Raji (cell line): ENCODE measurements at regions not wholly inside any gene's neighbourhood (a gene's known extent, or its start where the extent isn't known, plus 50 kb on each side); places are given as distances from the start of the nearest gene placed in this dataset.

ENCODE experiments used
- POLR2A ChIP-seq: IDR thresholded peaks from 2 replicates; pipeline ENCODE4 v1.6.1; 2011; ENCODE audit warnings: low read depth, low read length, control low read depth; ENCODE audit not compliant: insufficient read depth

GRCh38 chr4:3818371-3818770 is 52.2 kb downstream of the ADRA2C start:
- TF ChIP-seq POLR2A = no peak

- no peak for TF ChIP-seq POLR2A
These were observed 53.2 kb downstream of the ADRA2C start for GRCh38 chr4:3819210-3819919.

DNA sequence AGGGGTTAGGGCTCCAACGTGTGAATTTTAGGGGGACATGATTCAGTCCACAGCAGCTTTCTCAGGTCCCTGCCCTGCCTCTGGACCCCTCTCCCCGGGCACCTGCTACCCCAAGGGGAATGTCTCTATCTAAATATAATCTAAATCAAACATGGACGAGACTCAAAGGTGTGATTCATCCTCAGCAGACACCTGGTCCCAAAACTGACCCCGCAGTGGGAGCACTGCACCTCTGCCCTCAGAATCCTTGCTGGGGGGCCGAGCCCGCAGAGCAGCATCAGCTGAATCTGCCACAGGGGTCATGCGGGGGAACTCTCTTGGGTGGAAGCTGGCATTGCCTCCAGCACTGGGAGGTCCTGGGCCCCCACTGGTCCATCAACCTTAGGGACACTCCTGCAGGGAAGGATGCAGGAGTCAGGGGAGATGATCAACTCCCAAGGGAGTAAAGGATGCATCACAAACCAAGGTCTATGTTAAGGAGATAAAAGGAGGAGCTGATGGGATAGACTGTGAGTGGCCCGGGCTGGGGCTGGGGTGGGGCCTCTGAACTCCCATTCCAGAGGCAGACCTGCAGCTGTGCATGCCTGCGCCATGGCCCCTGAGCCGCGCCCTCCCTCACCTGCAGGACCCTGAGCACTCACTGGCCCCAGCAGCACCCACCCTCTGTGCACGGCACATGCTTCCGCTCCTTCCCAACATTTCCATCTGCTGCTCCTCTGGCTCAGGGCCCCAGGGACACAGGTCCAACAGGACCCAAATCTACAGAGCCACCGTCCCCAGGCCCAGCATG is 54.0 kb downstream of the ADRA2C start:
- TF ChIP-seq POLR2A = no peak

DNA sequence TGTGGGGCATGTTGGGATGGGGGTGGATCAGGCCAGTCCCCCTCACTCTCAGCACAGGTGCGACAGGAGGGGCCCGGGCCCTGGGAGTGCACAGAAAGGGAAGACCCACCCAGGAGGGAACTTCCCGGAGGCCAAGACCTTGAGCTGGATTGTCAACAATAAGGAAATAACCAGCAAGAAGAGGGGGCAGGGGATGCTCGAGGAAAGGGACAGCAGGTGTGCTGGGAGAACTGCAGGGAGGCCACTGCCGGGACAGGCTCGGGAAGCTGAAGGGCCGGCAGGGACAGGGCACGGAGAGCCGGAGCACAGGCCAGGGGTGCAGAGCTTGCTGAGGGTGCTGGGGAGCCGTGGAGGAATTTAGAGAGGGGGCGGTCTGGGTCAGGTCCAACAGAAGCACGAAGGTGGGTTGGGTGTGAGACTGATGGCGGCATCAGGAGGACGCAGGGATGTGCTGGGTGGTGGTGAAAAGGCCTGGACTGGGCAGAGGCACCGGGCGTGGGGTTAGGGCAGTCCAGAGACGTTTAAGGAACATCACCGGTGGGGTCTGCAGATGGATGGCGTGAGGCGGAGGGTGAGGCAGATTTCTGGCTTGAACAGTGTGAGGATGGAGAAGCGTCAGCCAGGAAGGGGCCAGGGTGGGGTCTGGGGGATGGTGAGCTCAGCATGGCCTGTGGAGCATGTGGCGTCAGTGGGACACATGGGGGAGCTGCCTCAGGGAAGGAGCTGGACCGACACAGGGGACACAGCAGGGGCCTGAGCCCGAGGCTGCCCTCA is 54.8 kb downstream of the ADRA2C start:
- no peak for TF ChIP-seq POLR2A

DNA sequence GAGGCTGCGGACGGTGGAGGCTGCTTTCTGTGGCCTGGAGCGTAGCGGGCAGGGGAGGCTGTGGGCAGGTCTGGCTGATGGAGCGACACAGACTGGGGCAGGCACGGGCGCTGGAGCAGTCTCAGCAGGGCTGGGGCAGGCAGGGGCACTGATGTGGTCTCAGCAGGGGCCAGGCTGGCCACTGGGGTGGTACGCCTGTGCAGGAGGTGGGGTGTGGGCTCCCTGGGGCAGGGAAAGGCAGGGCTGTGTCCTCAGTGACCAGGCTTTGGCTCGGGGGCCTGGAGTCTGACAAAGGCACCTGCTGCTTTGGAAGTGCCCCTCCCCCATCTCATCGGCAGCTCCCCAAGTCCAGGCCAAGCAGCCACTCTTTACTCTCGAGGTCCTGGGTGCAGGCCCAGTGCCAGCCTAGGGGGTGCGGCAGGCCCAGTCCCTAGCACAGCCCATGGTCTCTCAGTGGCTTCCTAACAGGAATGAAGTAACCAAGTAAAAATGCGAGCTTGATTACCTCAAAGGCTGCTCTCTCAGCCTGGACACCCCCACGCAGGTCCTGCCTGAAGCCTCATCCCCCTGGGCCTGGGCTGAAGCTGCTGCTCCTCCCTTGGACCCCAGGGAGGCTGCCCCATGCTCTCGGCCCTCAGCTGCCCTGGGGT is 55.5 kb downstream of the ADRA2C start:
- no peak for TF ChIP-seq POLR2A

DNA sequence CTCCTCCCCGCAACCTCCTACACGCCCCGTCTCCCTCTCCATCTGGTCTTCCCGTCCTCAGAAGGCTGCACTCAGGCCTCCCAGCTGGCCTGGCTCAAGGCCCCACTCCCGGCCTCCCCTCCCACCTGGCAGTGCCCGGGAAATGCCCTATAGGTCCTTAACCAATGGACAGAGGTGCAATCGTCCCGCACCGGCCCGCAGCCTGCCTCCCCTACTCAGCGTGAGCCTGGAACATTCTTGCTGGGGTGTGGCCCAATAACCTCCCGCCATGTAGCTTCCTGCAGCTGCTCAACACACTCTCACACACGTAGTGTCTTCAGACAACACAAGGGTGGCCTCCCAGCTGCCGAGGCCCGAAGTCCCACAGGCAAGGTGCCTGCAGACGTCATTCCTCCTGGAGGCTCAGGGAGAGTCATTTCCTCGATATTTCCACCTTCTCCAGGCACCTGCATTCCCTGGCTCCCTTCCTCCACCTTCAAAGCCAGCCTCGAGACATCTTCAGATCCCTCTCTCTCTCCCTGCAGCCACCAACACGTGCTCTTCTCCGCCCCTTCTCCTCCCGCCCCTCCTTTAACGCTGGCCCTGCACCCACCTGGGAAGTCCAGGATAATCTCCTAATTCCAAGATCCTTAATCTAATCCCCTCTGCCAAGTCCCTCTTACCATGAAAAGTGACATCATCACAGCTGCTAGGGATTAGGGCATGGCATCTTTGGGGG is 56.2 kb downstream of the ADRA2C start:
- no peak for TF ChIP-seq POLR2A

DNA sequence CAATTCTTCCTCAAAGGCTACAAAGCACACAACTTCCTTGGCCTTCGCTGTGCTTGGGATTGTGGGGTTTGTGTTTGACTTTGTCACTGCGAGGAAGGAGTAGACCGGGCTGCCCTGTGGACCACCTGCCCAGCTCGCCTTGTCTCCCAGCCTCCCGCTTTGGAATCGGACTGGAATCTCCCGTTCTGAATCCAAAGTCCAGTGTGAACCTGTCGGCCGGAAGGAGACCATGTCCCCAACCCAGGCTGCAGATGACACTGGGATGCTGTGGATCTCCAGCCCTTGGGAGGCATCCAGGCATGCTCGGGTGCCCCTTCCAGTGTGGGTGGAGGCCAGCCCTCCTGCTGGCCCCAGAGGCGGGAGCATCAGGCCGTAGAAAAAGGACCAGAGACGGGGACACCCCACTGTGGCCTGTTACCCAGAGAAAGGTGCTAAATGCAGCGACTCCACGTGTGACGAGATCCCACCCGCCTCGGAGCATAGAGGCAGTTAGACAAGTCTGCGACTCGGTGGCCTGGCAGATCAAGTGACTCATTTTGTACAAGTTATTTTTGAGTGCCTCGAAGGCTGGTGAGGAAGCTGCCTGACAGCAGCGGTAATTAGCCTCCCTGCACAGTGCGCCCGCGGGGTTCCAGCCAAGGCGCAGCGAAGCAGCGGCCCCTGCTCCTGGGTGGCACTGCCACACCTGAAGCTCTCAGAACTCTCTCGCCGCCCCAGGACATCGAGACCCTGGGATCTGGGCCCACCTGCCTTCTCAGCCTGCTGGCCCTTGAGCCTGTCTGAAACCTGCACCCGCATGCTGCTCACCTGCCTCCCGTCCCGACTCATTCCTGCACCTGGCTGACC is 57.5 kb downstream of the ADRA2C start:
- TF ChIP-seq POLR2A = no peak

DNA sequence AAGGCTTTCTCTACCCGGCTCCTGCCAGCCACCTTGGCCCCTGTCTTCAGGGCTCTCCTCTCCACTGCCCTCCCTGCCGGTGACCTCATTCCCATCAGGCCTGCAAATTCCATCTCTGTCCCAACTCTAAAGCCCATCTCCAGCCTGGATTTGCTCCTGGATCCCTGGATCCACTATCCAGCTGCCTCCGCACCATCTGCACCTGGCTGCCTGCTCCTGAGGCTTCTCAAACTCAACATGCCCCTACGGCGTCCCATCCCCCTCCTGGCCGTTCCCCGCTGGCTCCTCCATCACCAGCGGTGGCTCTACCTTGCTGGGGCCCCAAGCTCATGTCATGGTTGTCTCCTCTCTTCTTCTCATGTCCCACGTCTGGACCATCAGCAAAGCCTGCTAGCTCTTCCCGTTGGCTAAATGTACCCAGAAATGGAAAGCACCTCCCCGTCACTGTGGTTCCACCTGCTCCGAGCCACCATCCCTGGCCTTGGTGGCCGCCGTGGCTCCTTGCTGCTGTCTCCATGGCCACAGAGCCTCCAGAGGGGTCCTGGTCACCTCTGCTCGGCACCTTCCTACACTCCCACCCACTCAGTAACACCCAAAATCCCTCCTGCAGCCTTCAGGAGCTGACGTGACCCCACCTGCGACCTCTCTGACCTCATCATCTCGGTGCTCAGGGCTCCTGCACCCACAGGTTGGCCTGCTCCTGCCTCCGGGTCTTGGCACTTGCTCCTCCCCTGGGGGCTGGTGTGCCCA is 58.5 kb downstream of the ADRA2C start:
- no peak for TF ChIP-seq POLR2A

- TF ChIP-seq POLR2A = no peak
These were observed 59.3 kb downstream of the ADRA2C start for GRCh38 chr4:3825530-3825929.

GRCh38 chr4:3826247-3827172 is 60.3 kb downstream of the ADRA2C start:
- TF ChIP-seq POLR2A = no peak

- no peak for TF ChIP-seq POLR2A
These were observed 61.7 kb downstream of the ADRA2C start for GRCh38 chr4:3827616-3828492.

- no peak for TF ChIP-seq POLR2A
These were observed 62.4 kb downstream of the ADRA2C start for GRCh38 chr4:3828546-3828945.
